ENCODE measurements at regions not wholly inside any gene's neighbourhood (a gene's known extent, or its start where the extent isn't known, plus 50 kb on each side); places are given as distances from the start of the nearest gene placed in this dataset.

GRCh38 chr6:85764844-85765243 is 122.2 kb upstream of the SYNCRIP start:
- H2AFZ ChIP-seq (ENCODE audit: low read length): no peak overlapping the region
- H3K27ac ChIP-seq (ENCODE audit: low read depth, low read length, poor library complexity, severe bottlenecking): no peak overlapping the region
- H3K9me2 ChIP-seq (ENCODE audit: insufficient read depth, low read length): no peaks in the 10 kb centered on the region
- H4K20me1 ChIP-seq (ENCODE audit: insufficient read depth, low read length): no peaks in the 10 kb centered on the region
- H3K79me2 ChIP-seq (ENCODE audit: insufficient read depth, low read depth, low read length): no peaks in the 10 kb centered on the region
- no peaks in the 10 kb centered on the region for H3K4me1 ChIP-seq (ENCODE audit: insufficient read depth, low read length, poor library complexity, severe bottlenecking)
- POLR2A ChIA-PET: no interaction called here
- intact Hi-C loops (cut with micrococcal nuclease; ENCODE audit: unreplicated experiment): no loop called here
- no peak for TF ChIP-seq EZH2phosphoT487 (IDR thresholded peaks at IDR 0.05; ENCODE audit: borderline replicate concordance, low read depth, low read length)
- TF ChIP-seq, protein P1, sequence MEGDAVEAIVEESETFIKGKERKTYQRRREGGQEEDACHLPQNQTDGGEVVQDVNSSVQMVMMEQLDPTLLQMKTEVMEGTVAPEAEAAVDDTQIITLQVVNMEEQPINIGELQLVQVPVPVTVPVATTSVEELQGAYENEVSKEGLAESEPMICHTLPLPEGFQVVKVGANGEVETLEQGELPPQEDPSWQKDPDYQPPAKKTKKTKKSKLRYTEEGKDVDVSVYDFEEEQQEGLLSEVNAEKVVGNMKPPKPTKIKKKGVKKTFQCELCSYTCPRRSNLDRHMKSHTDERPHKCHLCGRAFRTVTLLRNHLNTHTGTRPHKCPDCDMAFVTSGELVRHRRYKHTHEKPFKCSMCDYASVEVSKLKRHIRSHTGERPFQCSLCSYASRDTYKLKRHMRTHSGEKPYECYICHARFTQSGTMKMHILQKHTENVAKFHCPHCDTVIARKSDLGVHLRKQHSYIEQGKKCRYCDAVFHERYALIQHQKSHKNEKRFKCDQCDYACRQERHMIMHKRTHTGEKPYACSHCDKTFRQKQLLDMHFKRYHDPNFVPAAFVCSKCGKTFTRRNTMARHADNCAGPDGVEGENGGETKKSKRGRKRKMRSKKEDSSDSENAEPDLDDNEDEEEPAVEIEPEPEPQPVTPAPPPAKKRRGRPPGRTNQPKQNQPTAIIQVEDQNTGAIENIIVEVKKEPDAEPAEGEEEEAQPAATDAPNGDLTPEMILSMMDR (conservative IDR thresholded peaks at IDR 0.05; ENCODE audit: low read length): no peak
- no peaks in the 10 kb centered on the region for H3K36me3 ChIP-seq (ENCODE audit: insufficient read depth, low read length)
- CTCF ChIA-PET (ENCODE audit: unreplicated experiment): no interaction called here
- no TSS peak for BruUV-seq (replicated peaks)
- no peak overlapping the region for H3K4me3 ChIP-seq (ENCODE audit: low read depth, low read length, poor library complexity, severe bottlenecking)
- no peak for DNase-seq (ENCODE audit: low spot score)
- no peaks in the 10 kb centered on the region for H3K9me3 ChIP-seq (ENCODE audit: low read length)
- H3K4me2 ChIP-seq (ENCODE audit: low read length): no peak overlapping the region

DNA sequence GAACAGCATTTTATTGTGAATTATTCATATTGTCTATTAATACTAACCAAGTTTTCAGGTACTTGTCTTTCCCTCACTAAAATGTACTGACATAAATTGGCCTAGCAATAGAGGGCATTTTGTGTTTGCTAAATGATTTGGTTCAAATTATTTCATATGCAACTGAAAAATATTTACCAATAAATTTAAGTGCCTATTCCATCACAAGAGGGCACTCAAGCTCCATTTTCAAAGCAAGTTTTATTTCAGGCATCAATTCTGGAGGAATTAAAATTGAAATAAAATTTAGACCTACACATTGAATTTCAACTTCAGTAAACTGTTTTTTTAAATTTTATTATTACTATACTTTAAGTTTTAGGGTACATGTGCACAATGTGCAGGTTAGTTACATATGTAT is 114.3 kb upstream of the SYNCRIP start:
- H3K9me3 ChIP-seq (ENCODE audit: low read length): no peaks in the 10 kb centered on the region
- peak; percentile 21 for DNase-seq (ENCODE audit: low spot score)
- no peak overlapping the region for H3K27ac ChIP-seq (ENCODE audit: low read depth, low read length, poor library complexity, severe bottlenecking)
- no peak overlapping the region for H2AFZ ChIP-seq (ENCODE audit: low read length)
- TF ChIP-seq, protein P1 (conservative IDR thresholded peaks at IDR 0.05; ENCODE audit: low read length): peak; percentile 76
- TF ChIP-seq EZH2phosphoT487 (IDR thresholded peaks at IDR 0.05; ENCODE audit: borderline replicate concordance, low read depth, low read length): no peak
- H4K20me1 ChIP-seq (ENCODE audit: insufficient read depth, low read length): no peaks in the 10 kb centered on the region
- H3K4me3 ChIP-seq (ENCODE audit: low read depth, low read length, poor library complexity, severe bottlenecking): no peak overlapping the region
- intact Hi-C loops (cut with micrococcal nuclease; ENCODE audit: unreplicated experiment): loop anchor here (10.0 kb wide), 1 partner anchor 438 kb away; no protein-coding TSS in a partner anchor
- ChIA-PET POLR2A (no interaction called here), CTCF (ENCODE audit: unreplicated experiment) (no interaction called here)
- H3K36me3 ChIP-seq (ENCODE audit: insufficient read depth, low read length): no peaks in the 10 kb centered on the region
- no peaks in the 10 kb centered on the region for H3K4me1 ChIP-seq (ENCODE audit: insufficient read depth, low read length, poor library complexity, severe bottlenecking)
- no peaks in the 10 kb centered on the region for H3K9me2 ChIP-seq (ENCODE audit: insufficient read depth, low read length)
- BruUV-seq (replicated peaks): no TSS peak
- no peak overlapping the region for H3K4me2 ChIP-seq (ENCODE audit: low read length)
- H3K79me2 ChIP-seq (ENCODE audit: insufficient read depth, low read depth, low read length): no peaks in the 10 kb centered on the region

DNA sequence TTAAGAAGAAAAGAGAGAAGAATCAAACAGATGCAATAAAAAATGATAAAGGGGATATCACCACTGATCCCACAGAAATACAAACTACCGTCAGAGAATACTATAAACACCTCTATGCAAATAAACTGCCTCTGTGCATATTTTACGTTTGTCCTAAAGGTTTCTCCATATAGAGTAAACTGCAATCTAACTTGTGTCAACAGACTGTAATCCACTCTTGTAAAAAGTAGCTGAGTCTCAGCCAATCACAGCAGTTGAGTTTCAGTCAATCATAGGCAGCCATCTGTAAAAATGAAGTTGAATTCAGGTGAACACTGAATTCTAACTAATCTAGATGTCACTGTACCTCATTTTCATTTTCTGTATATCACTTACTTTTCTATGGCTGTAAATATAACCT is 112.2 kb upstream of the SYNCRIP start:
- DNase-seq (ENCODE audit: low spot score): no peak
- Histone ChIP-seq H3K27ac (ENCODE audit: low read depth, low read length, poor library complexity, severe bottlenecking) (no peak overlapping the region), H3K4me3 (ENCODE audit: low read depth, low read length, poor library complexity, severe bottlenecking) (no peak overlapping the region), H3K79me2 (ENCODE audit: insufficient read depth, low read depth, low read length) (no peaks in the 10 kb centered on the region), H3K4me1 (ENCODE audit: insufficient read depth, low read length, poor library complexity, severe bottlenecking) (no peaks in the 10 kb centered on the region), H3K36me3 (ENCODE audit: insufficient read depth, low read length) (no peaks in the 10 kb centered on the region), H3K4me2 (ENCODE audit: low read length) (no peak overlapping the region), H2AFZ (ENCODE audit: low read length) (no peak overlapping the region), H3K9me3 (ENCODE audit: low read length) (no peaks in the 10 kb centered on the region), H3K9me2 (ENCODE audit: insufficient read depth, low read length) (no peaks in the 10 kb centered on the region), H4K20me1 (ENCODE audit: insufficient read depth, low read length) (no peaks in the 10 kb centered on the region)
- intact Hi-C loops (cut with micrococcal nuclease; ENCODE audit: unreplicated experiment): loop anchor here (10.0 kb wide), 1 partner anchor 440 kb away; no protein-coding TSS in a partner anchor
- TF ChIP-seq, protein P1 (conservative IDR thresholded peaks at IDR 0.05; ENCODE audit: low read length): no peak
- TF ChIP-seq EZH2phosphoT487 (IDR thresholded peaks at IDR 0.05; ENCODE audit: borderline replicate concordance, low read depth, low read length): no peak
- CTCF ChIA-PET (ENCODE audit: unreplicated experiment): no interaction called here
- no TSS peak for BruUV-seq (replicated peaks)
- POLR2A ChIA-PET: no interaction called here

All from OCI-LY7 (cell line).